Lower leg skin (tissue), 3 donors: ENCODE measurements at regions not wholly inside any gene's neighbourhood (a gene's known extent, or its start where the extent isn't known, plus 50 kb on each side); places are given as distances from the start of the nearest gene placed in this dataset.

Experiments
- POLR2A ChIP-seq, 2 donors: fragments of 450-650 bp; IDR thresholded peaks; one replicate each; pipeline ENCODE4 v1.6.1; 2016 to 2017; ENCODE audit warnings: antibody characterized with exemption in 2 of 2, mild to moderate bottlenecking in 1 of 2, moderate library complexity in 1 of 2
- TF ChIP-seq, protein P1 (sequence below), 3 donors: fragments of 450-650 bp; IDR thresholded peaks; one replicate each; pipeline ENCODE4 v1.5.1; 2016; ENCODE audit warnings: antibody characterized with exemption in 3 of 3, mild to moderate bottlenecking in 3 of 3, moderate library complexity in 2 of 3

- TF ChIP-seq, protein P1, sequence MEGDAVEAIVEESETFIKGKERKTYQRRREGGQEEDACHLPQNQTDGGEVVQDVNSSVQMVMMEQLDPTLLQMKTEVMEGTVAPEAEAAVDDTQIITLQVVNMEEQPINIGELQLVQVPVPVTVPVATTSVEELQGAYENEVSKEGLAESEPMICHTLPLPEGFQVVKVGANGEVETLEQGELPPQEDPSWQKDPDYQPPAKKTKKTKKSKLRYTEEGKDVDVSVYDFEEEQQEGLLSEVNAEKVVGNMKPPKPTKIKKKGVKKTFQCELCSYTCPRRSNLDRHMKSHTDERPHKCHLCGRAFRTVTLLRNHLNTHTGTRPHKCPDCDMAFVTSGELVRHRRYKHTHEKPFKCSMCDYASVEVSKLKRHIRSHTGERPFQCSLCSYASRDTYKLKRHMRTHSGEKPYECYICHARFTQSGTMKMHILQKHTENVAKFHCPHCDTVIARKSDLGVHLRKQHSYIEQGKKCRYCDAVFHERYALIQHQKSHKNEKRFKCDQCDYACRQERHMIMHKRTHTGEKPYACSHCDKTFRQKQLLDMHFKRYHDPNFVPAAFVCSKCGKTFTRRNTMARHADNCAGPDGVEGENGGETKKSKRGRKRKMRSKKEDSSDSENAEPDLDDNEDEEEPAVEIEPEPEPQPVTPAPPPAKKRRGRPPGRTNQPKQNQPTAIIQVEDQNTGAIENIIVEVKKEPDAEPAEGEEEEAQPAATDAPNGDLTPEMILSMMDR (IDR thresholded peaks at IDR 0.05), result no peak
- TF ChIP-seq POLR2A (IDR thresholded peaks at IDR 0.05), result no peak
Observed at GRCh38 chr2:181364492-181365170, 92.6 kb upstream of the ITGA4 start.
